Smooth muscle cell (in vitro differentiated cells): ENCODE measurements at regions not wholly inside any gene's neighbourhood (a gene's known extent, or its start where the extent isn't known, plus 50 kb on each side); places are given as distances from the start of the nearest gene placed in this dataset.

ENCODE experiments used
- DNase-seq: peaks from one replicate; lab custom pipeline; 2025; ENCODE audit not compliant: unreplicated experiment; lab: John Stamatoyannopoulos, UW
- H2AFZ ChIP-seq: fragments of 200-600 bp; sonication (generic); 2 replicates; pipeline ENCODE4 v1.6.0; 2016; ENCODE audit warnings: antibody characterized with exemption, low read depth, mild to moderate bottlenecking
- H3F3A ChIP-seq: fragments of 200-600 bp; sonication (generic); 2 replicates; pipeline ENCODE4 v1.6.0; 2017; ENCODE audit warnings: antibody characterized with exemption, low read depth
- H3K27ac ChIP-seq: fragments of 200-600 bp; sonication (generic); 2 replicates; pipeline ENCODE4 v1.5.1; 2016; ENCODE audit warnings: low read depth, mild to moderate bottlenecking
- H3K27me3 ChIP-seq: fragments of 200-600 bp; sonication (generic); 2 replicates; pipeline ENCODE4 v1.6.1; 2016; ENCODE audit warnings: low read depth, mild to moderate bottlenecking
- H3K36me3 ChIP-seq: fragments of 200-600 bp; sonication (generic); 2 replicates; pipeline ENCODE4 v1.5.1; 2016; ENCODE audit warnings: low read depth
- H3K4me1 ChIP-seq: fragments of 200-600 bp; sonication (generic); 2 replicates; pipeline ENCODE4 v1.5.1; 2016; ENCODE audit warnings: low read depth
- H3K4me2 ChIP-seq: fragments of 200-600 bp; sonication (generic); 2 replicates; pipeline ENCODE4 v1.6.0; 2016; ENCODE audit warnings: mild to moderate bottlenecking
- H3K4me3 ChIP-seq: fragments of 200-600 bp; sonication (generic); 2 replicates; pipeline ENCODE4 v1.5.1; 2016; ENCODE audit warnings: mild to moderate bottlenecking
- H3K79me2 ChIP-seq: fragments of 200-600 bp; sonication (generic); 2 replicates; pipeline ENCODE4 v1.6.0; 2016; ENCODE audit warnings: low read depth, mild to moderate bottlenecking
- H3K9ac ChIP-seq: fragments of 200-600 bp; sonication (generic); 2 replicates; pipeline ENCODE4 v1.6.0; 2016; ENCODE audit warnings: low read depth
- H3K9me3 ChIP-seq: fragments of 200-600 bp; sonication (generic); replicated peaks from 2 replicates; pipeline ENCODE4 v1.5.1; 2016; ENCODE audit warnings: low read depth
- H4K20me1 ChIP-seq: fragments of 200-600 bp; sonication (generic); 2 replicates; pipeline ENCODE4 v1.6.0; 2016; ENCODE audit warnings: low read depth
- CTCF ChIP-seq: fragments of 200-600 bp; sonication (generic); IDR thresholded peaks from 2 replicates; pipeline ENCODE4 v1.5.1; 2017; ENCODE audit warnings: borderline replicate concordance, mild to moderate bottlenecking, antibody characterized with exemption; ENCODE audit not compliant: insufficient read depth, poor library complexity, severe bottlenecking
- WGBS: methylation state at CpG from one replicate; pipeline ENCODE4 v1.1.7; 2016; ENCODE audit warnings: low lambda C conversion rate; 5-methylcytosine and 5-hydroxymethylcytosine counted together

GRCh38 chr16:51025588-51026290, 125.3 kb downstream of the SALL1 start:
- Histone ChIP-seq H3K27me3 (no peaks in the 10 kb centered on the region), H3K4me1 (peaks cover 7% of the 10 kb centered on the region), H3F3A (no peaks in the 10 kb centered on the region), H3K9me3 (no peaks in the 10 kb centered on the region), H3K4me2 (no peak overlapping the region), H4K20me1 (no peaks in the 10 kb centered on the region), H3K36me3 (no peaks in the 10 kb centered on the region), H3K79me2 (no peaks in the 10 kb centered on the region), H2AFZ (no peak overlapping the region), H3K4me3 (no peak overlapping the region), H3K9ac (no peak overlapping the region), H3K27ac (no peak overlapping the region)
- TF ChIP-seq CTCF, result no peak
- 75% methylated on average over 4 of the region's 4 CpGs for WGBS
- DNase-seq, result no peak

- H3K27ac ChIP-seq, result no peak overlapping the region
- no peak overlapping the region for H3K4me3 ChIP-seq
- peaks cover 7% of the 10 kb centered on the region for H3K4me1 ChIP-seq
- no peak overlapping the region for H2AFZ ChIP-seq
- DNase-seq, result no peak
- H3K9ac ChIP-seq, result no peak overlapping the region
- H3K27me3 ChIP-seq, result no peaks in the 10 kb centered on the region
- no peaks in the 10 kb centered on the region for H4K20me1 ChIP-seq
- H3K36me3 ChIP-seq, result no peaks in the 10 kb centered on the region
- no peak for TF ChIP-seq CTCF
- no peaks in the 10 kb centered on the region for H3K9me3 ChIP-seq
- H3K79me2 ChIP-seq, result no peaks in the 10 kb centered on the region
- no peak overlapping the region for H3K4me2 ChIP-seq
- H3F3A ChIP-seq, result no peaks in the 10 kb centered on the region
- WGBS, result 60% methylated on average over 6 of the region's 6 CpGs
These were observed 126.4 kb downstream of the SALL1 start for GRCh38 chr16:51024703-51025102.

GRCh38 chr16:51022955-51023354, 128.1 kb downstream of the SALL1 start:
- Histone ChIP-seq H3F3A (no peaks in the 10 kb centered on the region), H3K4me2 (no peak overlapping the region), H3K27ac (no peak overlapping the region), H3K79me2 (no peaks in the 10 kb centered on the region), H3K9me3 (no peaks in the 10 kb centered on the region), H3K4me3 (no peak overlapping the region), H4K20me1 (no peaks in the 10 kb centered on the region), H3K9ac (no peak overlapping the region), H3K27me3 (no peaks in the 10 kb centered on the region), H3K36me3 (no peaks in the 10 kb centered on the region), H3K4me1 (peaks cover 7% of the 10 kb centered on the region), H2AFZ (no peak overlapping the region)
- TF ChIP-seq CTCF, result no peak
- no peak for DNase-seq
- 92% methylated on average over 5 of the region's 5 CpGs for WGBS

- H3K27ac ChIP-seq, result no peak overlapping the region
- H2AFZ ChIP-seq, result no peak overlapping the region
- no peak overlapping the region for H3K9ac ChIP-seq
- no peak for DNase-seq
- peaks cover 3% of the 10 kb centered on the region for H3K4me1 ChIP-seq
- H3F3A ChIP-seq, result no peaks in the 10 kb centered on the region
- no peaks in the 10 kb centered on the region for H3K36me3 ChIP-seq
- no peaks in the 10 kb centered on the region for H3K27me3 ChIP-seq
- no peak overlapping the region for H3K4me3 ChIP-seq
- no peak for TF ChIP-seq CTCF
- H3K79me2 ChIP-seq, result no peaks in the 10 kb centered on the region
- H3K9me3 ChIP-seq, result no peaks in the 10 kb centered on the region
- no peak overlapping the region for H3K4me2 ChIP-seq
- 71% methylated on average over 3 of the region's 4 CpGs for WGBS
- H4K20me1 ChIP-seq, result no peaks in the 10 kb centered on the region
These were observed 131.5 kb downstream of the SALL1 start for GRCh38 chr16:51019617-51020016.
